WTC11 (cell line): ENCODE measurements at regions not wholly inside any gene's neighbourhood (a gene's known extent, or its start where the extent isn't known, plus 50 kb on each side); places are given as distances from the start of the nearest gene placed in this dataset.

Source experiments
- ATAC-seq: fragments of 200-7000 bp; cut with Tn5 transposase; 2 replicates; pipeline ENCODE4 v1.10.0; 2021; ENCODE audit warnings: mild to moderate bottlenecking, moderate library complexity
- CTCF ChIA-PET: fragments of 300-600 bp; sonication (Branson Sonifier 250); formaldehyde crosslinking; loops from one replicate; lab custom pipeline; 2021; ENCODE audit warnings: antibody characterized with exemption; lab: Charles Lee
- POLR2A ChIA-PET: fragments of 350-600 bp; sonication (Branson Sonifier 250); formaldehyde crosslinking; loops from one replicate; lab custom pipeline; 2021; ENCODE audit warnings: antibody characterized with exemption; lab: Charles Lee
- DNase-seq: peaks from one replicate; pipeline ENCODE4 v3.0.0; 2021; ENCODE audit warnings: low spot score
- H3K27ac Mint-ChIP-seq: 2 replicates; pipeline ENCODE4 v1.8.0; 2021; ENCODE audit warnings: mixed read lengths
- H3K27me3 Mint-ChIP-seq: 2 replicates; pipeline ENCODE4 v1.8.0; 2021; ENCODE audit warnings: low read depth, mild to moderate bottlenecking, moderate library complexity, mixed read lengths
- H3K36me3 Mint-ChIP-seq: 2 replicates; pipeline ENCODE4 v1.8.0; 2021; ENCODE audit warnings: mixed read lengths
- H3K4me1 Mint-ChIP-seq: 2 replicates; pipeline ENCODE4 v1.8.0; 2022; ENCODE audit warnings: mixed read lengths
- H3K4me3 Mint-ChIP-seq: 2 replicates; pipeline ENCODE4 v1.8.0; 2021; ENCODE audit warnings: mild to moderate bottlenecking, moderate library complexity, mixed read lengths
- H3K9me3 Mint-ChIP-seq: 2 replicates; pipeline ENCODE4 v1.8.0; 2021; ENCODE audit warnings: mixed read lengths
- ATF1 ChIP-seq: sonication (generic); formaldehyde crosslinking; IDR thresholded peaks from 2 replicates; pipeline ENCODE4 v1.8.1; 2023; ENCODE audit warnings: mild to moderate bottlenecking, moderate library complexity, missing genetic modification reagents
- CBFB ChIP-seq: sonication (generic); formaldehyde crosslinking; IDR thresholded peaks from 2 replicates; pipeline ENCODE4 v1.8.1; 2022; ENCODE audit warnings: mild to moderate bottlenecking, low read depth, missing genetic modification reagents
- CREM ChIP-seq: sonication (generic); formaldehyde crosslinking; IDR thresholded peaks from 2 replicates; pipeline ENCODE4 v1.8.1; 2022; ENCODE audit warnings: mild to moderate bottlenecking, missing genetic modification reagents, moderate library complexity
- ELF4 ChIP-seq: sonication (generic); formaldehyde crosslinking; IDR thresholded peaks from 2 replicates; pipeline ENCODE4 v1.8.1; 2022; ENCODE audit warnings: low read depth, mild to moderate bottlenecking, moderate library complexity, missing genetic modification reagents
- ETV6 ChIP-seq: sonication (generic); formaldehyde crosslinking; IDR thresholded peaks from 2 replicates; pipeline ENCODE4 v1.8.1; 2022; ENCODE audit warnings: mild to moderate bottlenecking, missing genetic modification reagents
- FOXK1 ChIP-seq: sonication (generic); formaldehyde crosslinking; IDR thresholded peaks from 2 replicates; pipeline ENCODE4 v1.8.0; 2022; ENCODE audit warnings: mild to moderate bottlenecking, moderate library complexity, missing genetic modification reagents
- IRF2 ChIP-seq: sonication (generic); formaldehyde crosslinking; IDR thresholded peaks from 2 replicates; pipeline ENCODE4 v1.8.0; 2022; ENCODE audit warnings: low read depth, missing genetic modification reagents, borderline replicate concordance
- JAZF1 ChIP-seq: fragments of 250-450 bp; sonication (Bioruptor Pico); IDR thresholded peaks from 2 replicates; pipeline ENCODE4 v1.9.0; 2021; ENCODE audit warnings: moderate library complexity, mild to moderate bottlenecking, inconsistent platforms
- JUN ChIP-seq: sonication (generic); formaldehyde crosslinking; IDR thresholded peaks from 2 replicates; pipeline ENCODE4 v1.8.0; 2023; ENCODE audit warnings: mild to moderate bottlenecking, missing genetic modification reagents
- MYBL2 ChIP-seq: sonication (generic); formaldehyde crosslinking; IDR thresholded peaks from 2 replicates; pipeline ENCODE4 v1.8.1; 2023; ENCODE audit warnings: mild to moderate bottlenecking, moderate library complexity, missing genetic modification reagents
- NFYB ChIP-seq: sonication (generic); formaldehyde crosslinking; conservative IDR thresholded peaks from 2 replicates; pipeline ENCODE4 v1.8.0; 2022; ENCODE audit warnings: low read depth, missing genetic modification reagents
- PRRX2 ChIP-seq: fragments of 250-450 bp; sonication (Bioruptor Pico); IDR thresholded peaks from 2 replicates; pipeline ENCODE4 v1.8.0; 2021; ENCODE audit warnings: mild to moderate bottlenecking
- RELA ChIP-seq: sonication (generic); formaldehyde crosslinking; IDR thresholded peaks from 2 replicates; pipeline ENCODE4 v1.8.1; 2022; ENCODE audit warnings: missing genetic modification reagents, mild to moderate bottlenecking, borderline replicate concordance
- SMAD3 ChIP-seq: sonication (generic); formaldehyde crosslinking; IDR thresholded peaks from 2 replicates; pipeline ENCODE4 v1.8.0; 2022; ENCODE audit warnings: missing genetic modification reagents, mild to moderate bottlenecking, borderline replicate concordance
- TEAD1 ChIP-seq: sonication (generic); formaldehyde crosslinking; IDR thresholded peaks from 2 replicates; pipeline ENCODE4 v1.8.0; 2022; ENCODE audit warnings: mild to moderate bottlenecking, missing genetic modification reagents
- ZNF121 ChIP-seq: sonication (generic); formaldehyde crosslinking; IDR thresholded peaks from 2 replicates; pipeline ENCODE4 v1.8.0; 2023; ENCODE audit warnings: missing genetic modification reagents
- ZNF232 ChIP-seq: sonication (generic); formaldehyde crosslinking; IDR thresholded peaks from 2 replicates; pipeline ENCODE4 v1.8.0; 2022; ENCODE audit warnings: mild to moderate bottlenecking, missing genetic modification reagents
- ZNF423 ChIP-seq: fragments of 250-450 bp; sonication (Bioruptor Pico); IDR thresholded peaks from 2 replicates; pipeline ENCODE4 v2.1.2; 2022; ENCODE audit warnings: mild to moderate bottlenecking, moderate library complexity
- TF ChIP-seq, protein P1 (sequence below): sonication (generic); formaldehyde crosslinking; IDR thresholded peaks from 2 replicates; pipeline ENCODE4 v1.8.1; 2022; ENCODE audit warnings: low read depth, missing genetic modification reagents, borderline replicate concordance
- TF ChIP-seq, protein P2 (sequence below): fragments of 250-450 bp; sonication (Bioruptor Pico); IDR thresholded peaks from 2 replicates; pipeline ENCODE4 v1.9.0; 2021; ENCODE audit warnings: moderate library complexity, mild to moderate bottlenecking, inconsistent platforms, borderline replicate concordance
- TF ChIP-seq, protein P3 (sequence below): sonication (generic); formaldehyde crosslinking; IDR thresholded peaks from 2 replicates; pipeline ENCODE4 v1.8.1; 2023; ENCODE audit warnings: mild to moderate bottlenecking, missing genetic modification reagents, moderate library complexity

DNA sequence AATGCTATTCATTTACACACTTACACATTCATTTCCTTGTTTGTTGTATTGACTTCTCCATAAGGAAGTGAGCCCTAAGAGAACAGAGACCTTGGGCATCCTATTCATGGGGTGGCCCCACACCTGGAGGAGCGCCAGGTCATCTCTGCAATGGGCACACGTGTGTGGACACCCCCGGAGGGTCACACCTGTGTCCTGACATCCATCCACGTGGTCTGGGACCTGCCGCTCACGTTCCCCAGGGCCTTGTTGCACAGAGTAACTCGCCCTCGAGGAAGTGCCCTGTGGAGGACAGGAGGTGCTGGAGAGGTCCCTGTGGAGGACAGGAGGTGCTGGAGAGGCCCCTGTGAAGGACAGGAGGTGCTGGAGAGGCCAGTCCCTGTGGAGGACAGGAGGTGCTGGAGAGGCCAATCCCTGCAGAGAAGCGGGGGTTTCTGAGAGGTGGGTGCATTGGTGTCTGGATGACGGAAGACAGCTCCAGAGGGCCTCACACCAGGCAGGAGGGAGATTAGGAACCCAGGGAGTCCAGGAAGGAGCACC, 73.2 kb upstream of the GPC1 start:
- H3K4me1 Mint-ChIP-seq = peaks cover 4% of the 10 kb centered on the region; the same call in 1 of the 2 replicates
- no peak for DNase-seq
- TF ChIP-seq IRF2 (CRISPR knock-in tag) (no peak), ZNF232 (no peak), NFYB (CRISPR knock-in tag) (no peak), CREM (CRISPR knock-in tag) (no peak), JUN (CRISPR knock-in tag) (no peak)
- TF ChIP-seq, protein P1, sequence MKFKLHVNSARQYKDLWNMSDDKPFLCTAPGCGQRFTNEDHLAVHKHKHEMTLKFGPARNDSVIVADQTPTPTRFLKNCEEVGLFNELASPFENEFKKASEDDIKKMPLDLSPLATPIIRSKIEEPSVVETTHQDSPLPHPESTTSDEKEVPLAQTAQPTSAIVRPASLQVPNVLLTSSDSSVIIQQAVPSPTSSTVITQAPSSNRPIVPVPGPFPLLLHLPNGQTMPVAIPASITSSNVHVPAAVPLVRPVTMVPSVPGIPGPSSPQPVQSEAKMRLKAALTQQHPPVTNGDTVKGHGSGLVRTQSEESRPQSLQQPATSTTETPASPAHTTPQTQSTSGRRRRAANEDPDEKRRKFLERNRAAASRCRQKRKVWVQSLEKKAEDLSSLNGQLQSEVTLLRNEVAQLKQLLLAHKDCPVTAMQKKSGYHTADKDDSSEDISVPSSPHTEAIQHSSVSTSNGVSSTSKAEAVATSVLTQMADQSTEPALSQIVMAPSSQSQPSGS (CRISPR knock-in tag) = no peak
- TF ChIP-seq, protein P2, sequence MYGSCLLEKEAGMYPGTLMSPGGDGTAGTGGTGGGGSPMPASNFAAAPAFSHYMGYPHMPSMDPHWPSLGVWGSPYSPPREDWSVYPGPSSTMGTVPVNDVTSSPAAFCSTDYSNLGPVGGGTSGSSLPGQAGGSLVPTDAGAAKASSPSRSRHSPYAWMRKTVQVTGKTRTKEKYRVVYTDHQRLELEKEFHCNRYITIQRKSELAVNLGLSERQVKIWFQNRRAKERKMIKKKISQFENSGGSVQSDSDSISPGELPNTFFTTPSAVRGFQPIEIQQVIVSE (CRISPR knock-in tag) = no peak
- ATAC-seq = no peak
- POLR2A ChIA-PET = no interaction called here
- H3K27ac Mint-ChIP-seq = no peak overlapping the region
- no peak overlapping the region for H3K4me3 Mint-ChIP-seq
- CTCF ChIA-PET = no interaction called here
- H3K9me3 Mint-ChIP-seq = peaks cover 26% of the 10 kb centered on the region
- peaks cover 7% of the 10 kb centered on the region for H3K27me3 Mint-ChIP-seq
- H3K36me3 Mint-ChIP-seq = peaks cover 11% of the 10 kb centered on the region

DNA sequence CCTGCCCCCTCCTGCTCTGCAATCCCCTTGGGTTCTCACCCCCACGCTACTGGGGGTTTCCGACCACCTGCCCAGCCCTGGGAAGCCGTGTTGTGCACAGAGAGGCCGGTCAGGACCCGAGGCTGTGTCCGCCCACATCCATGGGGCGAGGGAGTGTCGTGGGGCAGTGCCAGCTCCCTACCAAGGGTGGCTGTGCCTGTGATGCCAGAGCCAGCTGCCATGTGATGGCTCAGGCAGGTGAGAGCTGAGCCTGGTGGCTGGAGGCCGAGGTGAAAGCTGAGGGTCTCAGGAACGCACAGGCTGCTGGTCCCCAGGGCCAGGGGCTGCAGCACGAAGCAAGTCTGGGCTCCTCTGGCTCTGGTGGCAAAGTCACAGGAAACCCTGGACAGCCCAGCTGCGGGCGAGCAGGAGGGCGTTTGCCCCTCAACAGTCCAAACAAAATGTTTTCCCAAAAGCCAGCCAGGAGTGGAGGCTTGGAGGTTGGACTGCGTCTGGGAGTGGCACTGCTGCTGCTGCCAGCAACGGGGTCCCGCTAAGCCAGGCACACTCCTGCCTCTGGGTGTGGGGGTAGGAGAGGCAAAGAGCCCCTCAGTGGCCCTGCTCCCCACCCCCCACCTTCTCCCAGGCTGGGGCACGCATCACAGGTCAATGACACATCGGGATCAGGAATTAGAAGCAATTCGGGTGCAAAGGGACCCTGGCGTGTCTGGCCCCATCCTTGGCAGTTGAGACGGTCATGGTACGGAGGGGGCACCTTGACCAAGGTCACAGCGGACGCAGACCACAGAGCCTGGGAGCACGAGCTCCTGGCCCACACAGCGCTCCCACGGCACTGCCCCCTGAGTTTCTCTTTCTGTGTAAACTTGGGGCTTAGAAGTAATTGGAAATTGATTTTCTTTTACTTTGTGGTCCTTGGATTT, 72.4 kb upstream of the GPC1 start:
- CTCF ChIA-PET = no interaction called here
- peaks cover 11% of the 10 kb centered on the region for H3K36me3 Mint-ChIP-seq
- peaks cover 26% of the 10 kb centered on the region for H3K9me3 Mint-ChIP-seq

DNA sequence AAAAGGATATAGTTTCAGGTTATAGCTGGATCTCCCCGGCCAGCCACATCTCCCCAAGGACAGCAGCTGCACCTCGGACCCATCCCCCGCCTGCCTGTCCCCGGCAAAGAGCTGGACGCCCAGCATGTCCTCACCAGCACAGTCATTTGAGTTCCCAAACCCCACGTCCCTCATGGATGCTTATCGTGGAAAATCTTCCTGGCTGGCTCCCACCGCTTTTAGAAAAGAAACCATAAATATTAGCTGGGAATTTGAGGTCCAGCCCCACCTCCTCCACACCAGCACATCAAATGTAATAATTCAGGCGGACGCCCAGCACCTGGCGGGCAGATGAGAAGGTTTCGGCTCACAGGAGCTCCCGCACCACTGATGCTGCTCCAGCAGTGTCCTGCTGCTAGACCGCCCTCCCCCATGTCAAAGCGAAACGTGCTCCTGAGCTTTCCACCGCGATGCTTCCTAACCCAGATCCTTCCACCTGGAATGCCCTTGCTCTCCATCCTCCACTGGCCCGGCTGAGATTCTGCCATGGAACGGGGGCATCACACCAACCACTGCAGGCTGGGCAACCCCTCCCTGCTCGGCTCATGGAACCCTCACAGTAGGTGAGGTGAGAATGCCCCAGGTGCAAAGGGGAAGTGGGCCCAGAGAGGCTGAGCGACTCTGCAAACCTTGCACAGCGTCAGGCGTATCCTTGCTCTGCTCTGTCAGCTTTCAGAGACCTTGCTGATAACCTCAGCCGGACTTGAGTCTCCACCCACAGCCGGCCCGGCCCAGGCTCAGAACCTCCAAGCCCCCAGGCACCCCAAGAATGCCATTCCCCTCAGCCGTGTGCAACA, 71.5 kb upstream of the GPC1 start:
- Mint-ChIP-seq H3K36me3 (peaks cover 11% of the 10 kb centered on the region), H3K27ac (no peak overlapping the region), H3K4me3 (no peak overlapping the region), H3K27me3 (peaks cover 7% of the 10 kb centered on the region), H3K9me3 (peaks cover 26% of the 10 kb centered on the region), H3K4me1 (peaks cover 4% of the 10 kb centered on the region; the same call in 1 of the 2 replicates)
- ChIA-PET CTCF (no interaction called here), POLR2A (no interaction called here)
- no peak for ATAC-seq
- TF ChIP-seq ETV6 (CRISPR knock-in tag) (no peak), ZNF423 (no peak), SMAD3 (CRISPR knock-in tag) (no peak), ATF1 (no peak), CBFB (CRISPR knock-in tag) (no peak), RELA (CRISPR knock-in tag) (no peak), FOXK1 (CRISPR knock-in tag) (no peak), JAZF1 (CRISPR knock-in tag) (no peak), ZNF121 (CRISPR knock-in tag) (no peak), ELF4 (CRISPR knock-in tag) (no peak)
- TF ChIP-seq, protein P3, sequence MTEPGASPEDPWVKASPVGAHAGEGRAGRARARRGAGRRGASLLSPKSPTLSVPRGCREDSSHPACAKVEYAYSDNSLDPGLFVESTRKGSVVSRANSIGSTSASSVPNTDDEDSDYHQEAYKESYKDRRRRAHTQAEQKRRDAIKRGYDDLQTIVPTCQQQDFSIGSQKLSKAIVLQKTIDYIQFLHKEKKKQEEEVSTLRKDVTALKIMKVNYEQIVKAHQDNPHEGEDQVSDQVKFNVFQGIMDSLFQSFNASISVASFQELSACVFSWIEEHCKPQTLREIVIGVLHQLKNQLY (CRISPR knock-in tag) = no peak
- TF ChIP-seq, protein P1 (CRISPR knock-in tag) = no peak
- DNase-seq = no peak

More for the DNA sequence above, 72.4 kb upstream of the GPC1 start:
- ATAC-seq (no peak), DNase-seq (no peak)
- H3K27me3 Mint-ChIP-seq = peaks cover 7% of the 10 kb centered on the region
- POLR2A ChIA-PET = no interaction called here
- TF ChIP-seq PRRX2 (CRISPR knock-in tag) = no peak
- no peak for TF ChIP-seq MYBL2 (CRISPR knock-in tag)
- no peak for TF ChIP-seq RELA (CRISPR knock-in tag)
- no peak for TF ChIP-seq TEAD1 (CRISPR knock-in tag)
- no peak overlapping the region for H3K27ac Mint-ChIP-seq
- peaks cover 4% of the 10 kb centered on the region; the same call in 1 of the 2 replicates for H3K4me1 Mint-ChIP-seq
- H3K4me3 Mint-ChIP-seq = no peak overlapping the region
